ENCODE measurements at regions not wholly inside any gene's neighbourhood (a gene's known extent, or its start where the extent isn't known, plus 50 kb on each side); places are given as distances from the start of the nearest gene placed in this dataset.
"Not testable (repeated sequence)": the region's sequence is repeated elsewhere in the genome, so short reads cannot be mapped to it uniquely, and the experiment has no call there.

DNA sequence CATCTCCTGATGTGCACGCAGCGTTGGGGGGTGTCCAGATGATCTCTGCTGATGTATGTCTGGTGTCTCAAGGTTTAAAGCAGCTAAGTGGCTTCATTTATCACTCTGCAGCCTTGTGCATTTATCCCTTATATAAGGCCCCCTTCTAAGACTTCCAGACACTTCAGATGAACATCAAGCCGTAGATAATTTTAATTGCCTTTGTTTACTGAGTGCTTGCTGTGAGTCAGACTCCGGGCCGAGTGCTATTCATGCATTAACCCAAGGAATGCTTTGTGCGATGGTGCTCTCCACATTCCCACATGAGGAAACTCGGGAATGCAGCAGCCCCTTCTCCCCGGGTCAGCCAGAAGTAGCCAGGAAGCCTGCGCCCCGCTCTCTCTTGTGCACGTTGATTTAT, 328.6 kb upstream of the COBL start:
- DNase-seq, result no peak

DNA sequence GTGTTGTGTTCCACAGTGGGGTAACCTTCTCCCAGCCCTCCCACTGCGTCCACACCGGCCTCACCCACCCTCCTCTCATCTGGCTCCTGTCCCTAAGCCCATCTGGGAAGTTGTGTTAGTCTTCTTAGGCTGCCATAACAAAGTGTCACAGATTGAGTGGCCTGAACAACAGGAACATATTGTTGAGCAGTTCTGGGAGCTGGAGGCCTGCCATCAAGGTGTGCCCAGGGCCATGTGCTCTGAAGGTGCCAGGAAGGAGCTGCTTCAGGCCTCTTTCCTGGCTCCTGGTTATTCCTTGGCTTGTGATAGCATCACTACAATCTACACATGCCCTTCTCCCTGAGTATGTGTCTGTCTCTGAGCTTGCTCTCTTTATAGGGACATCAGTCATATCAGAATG, 327.6 kb upstream of the COBL start:
- no peak for DNase-seq

DNA sequence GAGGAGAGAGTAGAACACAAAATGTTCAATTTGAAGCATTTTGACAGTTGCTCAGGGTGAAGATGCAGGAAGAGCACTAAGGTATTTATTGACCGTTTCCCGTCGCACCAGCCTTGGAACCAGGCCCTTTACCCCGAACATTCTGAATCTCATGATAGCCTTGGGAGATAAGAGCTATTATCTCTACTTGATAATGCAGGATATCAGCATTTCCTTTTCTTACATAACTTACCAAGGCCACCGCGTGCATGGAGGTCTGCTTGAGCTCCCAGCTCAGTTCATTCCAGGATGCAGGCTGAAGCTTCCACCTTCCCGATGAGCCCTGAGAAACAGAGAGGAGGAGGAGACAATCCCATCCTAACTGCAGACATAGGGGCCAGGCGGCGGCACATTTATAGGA, 324.2 kb upstream of the COBL start:
- DNase-seq, result no peak

DNA sequence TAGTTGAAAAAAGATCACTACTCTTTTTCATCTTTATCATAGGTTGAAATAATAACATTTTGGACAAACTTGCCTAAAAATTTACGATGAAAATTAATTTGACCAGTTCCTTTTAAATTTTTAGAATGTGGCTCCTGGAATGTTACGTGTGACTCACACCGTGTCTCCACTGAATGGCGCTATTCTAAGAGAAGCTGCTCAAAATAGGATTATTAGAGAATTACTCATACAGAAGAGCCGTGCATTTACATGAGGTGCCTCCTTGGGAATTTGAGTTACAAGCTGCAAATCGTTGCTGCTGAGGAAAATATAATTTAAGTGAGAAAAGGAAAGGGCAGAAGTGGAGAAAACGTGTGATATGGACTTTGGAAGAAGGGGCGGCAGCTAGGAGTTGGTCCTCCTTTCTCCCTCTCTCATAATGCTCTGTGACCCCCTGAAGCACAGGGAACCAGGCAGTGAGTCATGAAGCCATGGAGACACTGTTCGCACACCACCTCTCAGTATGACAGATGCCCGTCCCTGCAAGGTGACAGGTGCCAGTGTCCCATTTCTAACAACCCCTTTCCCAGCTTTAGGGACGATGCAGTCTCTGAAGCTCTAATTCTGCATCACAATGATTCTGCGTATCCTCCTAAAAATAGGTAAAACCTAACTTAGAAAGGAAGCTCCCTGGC, 323.2 kb upstream of the COBL start:
- DNase-seq, result no peak

DNA sequence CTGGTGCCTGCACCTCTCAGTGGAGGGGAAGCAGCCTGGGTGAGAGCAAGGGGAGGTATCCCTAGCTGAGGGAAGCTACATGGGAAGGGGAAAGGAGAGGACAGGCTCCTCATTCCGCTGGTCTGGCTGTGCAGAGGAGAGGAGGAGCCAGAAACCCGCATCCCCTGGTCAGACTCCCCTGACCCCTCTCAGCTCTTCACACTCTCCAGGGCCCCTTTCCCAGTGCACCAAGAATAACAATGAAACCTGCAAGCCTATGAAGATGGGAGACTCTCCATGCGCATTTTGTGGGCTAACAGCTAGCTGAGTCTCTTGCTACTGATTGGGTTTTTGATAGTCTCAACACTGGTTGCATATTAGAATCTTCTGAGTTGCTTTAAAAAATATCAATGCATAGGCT, 319.9 kb upstream of the COBL start:
- no peak for DNase-seq

DNA sequence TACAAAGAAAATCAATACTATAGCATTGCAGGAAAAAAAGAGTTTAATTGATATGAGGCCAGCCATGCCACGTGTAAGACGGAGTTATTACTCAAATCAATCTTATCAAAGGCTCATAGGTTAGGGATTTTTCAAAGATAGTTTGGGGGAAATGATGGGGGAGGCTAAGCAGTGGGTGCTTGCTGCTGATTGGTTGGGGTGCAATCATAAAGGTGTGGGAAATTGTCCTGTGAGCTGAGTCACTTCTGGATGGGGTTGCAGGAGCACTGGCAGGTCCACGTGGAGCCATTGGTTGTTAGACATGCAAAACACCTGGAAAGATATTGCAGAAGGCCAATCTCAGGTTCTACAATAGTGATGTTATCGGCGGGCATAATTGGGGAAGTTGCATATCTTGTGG, 319.2 kb upstream of the COBL start:
- DNase-seq, result no peak

DNA sequence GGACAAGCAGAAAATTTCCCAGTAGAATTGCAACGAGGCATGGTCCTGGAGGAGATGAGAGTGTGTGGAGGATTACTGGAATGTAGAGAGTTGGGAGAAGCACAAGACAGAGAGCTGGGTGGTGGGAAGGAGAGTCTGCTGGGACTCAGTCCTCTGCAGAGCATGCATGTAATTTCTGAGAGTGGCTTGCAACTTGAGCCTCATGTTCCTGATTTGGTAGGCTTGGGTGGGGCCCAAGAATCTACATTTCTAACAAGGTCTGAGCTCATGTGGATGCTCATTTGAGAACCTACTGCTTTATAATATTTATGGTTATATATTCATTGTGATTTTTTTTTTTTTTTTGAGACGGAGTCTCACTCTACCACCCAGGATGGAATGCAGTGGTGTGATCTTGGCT, 317.9 kb upstream of the COBL start:
- DNase-seq, result no peak

DNA sequence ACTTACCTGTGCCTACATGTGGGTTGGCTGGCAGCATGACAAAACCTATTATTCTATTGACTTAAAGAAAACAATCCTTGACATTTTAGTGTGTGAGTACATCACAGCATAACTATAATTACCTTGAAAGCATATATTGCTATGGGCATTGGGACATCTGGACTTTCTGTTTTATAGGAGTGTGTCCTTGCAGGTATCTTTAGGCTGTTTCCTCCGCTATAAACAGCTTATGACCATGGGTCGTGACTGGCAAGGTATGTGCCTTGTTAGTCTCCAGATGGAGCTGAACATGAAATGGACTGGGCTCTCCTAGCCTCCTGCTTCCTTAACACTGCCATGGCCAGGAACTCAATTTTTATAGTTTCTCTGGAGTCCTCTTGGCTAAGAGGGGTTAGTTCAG, 317.4 kb upstream of the COBL start:
- DNase-seq, result no peak

DNA sequence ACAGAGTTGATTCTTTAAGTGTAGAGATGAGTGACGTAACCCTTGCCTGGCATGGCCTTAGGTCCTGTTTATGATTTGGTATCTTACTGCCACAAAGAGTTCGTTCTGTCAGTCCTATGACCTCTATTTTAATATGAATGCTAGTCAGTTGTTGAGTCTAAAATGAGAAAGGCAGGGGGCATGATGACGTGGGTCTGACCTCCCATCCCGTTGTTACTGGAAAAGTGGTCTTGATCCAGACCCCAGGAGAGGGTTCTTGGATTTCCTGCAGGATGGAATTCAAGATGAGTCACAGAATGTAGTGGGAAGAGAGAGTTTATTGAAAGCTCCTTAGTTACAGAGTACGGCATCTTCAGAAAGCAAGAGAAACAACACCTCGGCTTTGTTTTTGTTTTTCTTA, 317.0 kb upstream of the COBL start:
- DNase-seq, result no peak

DNA sequence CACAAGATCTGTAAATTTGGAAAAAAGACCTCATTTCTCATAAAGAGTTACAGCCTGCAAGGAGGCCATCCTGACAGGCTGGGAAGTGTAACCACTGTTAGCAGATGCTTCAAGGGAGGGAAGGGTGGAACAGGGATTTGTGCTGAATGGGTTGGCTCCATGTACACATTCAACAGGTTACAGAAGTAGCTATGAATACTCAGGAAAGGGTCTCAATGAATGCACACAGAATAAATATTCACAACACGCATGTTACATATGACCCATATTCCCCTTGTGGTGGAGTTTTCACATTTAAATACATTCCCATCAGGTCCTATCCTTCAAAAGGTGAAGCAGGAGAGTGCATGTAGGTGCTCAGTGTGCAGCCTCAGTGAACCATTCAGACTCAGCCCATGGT, 316.4 kb upstream of the COBL start:
- DNase-seq, result no peak

DNA sequence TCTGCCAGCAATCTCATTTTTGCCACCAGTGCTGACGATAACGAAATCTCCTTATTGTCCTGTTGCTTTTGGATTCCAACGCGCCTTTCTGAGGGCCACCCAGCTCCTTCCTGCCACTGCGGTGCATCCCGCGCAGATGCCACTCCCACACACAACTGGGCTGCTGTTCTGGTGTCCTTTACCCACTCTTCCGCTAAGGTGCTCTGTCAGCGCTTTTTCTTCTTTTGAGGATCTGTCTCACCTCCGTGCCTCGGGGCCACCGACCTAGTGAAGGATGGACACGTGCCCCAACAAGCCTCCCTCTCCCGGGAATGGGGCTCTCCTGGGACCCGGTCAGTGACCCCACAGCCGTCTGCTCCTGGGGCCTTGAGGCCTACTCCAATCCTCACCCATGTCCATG, 314.3 kb upstream of the COBL start:
- DNase-seq, result no peak

DNA sequence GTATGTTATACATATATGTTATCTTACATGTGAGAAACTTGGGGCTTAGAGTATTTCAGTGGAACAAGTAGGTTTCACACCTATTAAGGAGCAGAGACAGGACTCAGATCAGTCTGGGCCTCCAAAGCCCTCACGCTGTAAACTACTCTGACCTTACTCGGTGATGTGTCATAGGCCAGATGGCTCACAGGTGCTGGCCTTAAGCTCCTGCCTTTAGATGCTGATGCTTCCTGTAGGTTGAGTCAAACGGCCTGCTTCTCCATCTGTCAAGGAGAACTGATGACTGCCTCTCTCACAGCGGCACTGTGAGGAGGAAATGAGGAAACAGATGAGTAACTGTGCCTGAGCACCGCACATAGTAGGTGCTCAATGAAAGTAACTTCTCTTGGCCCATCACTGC, 312.6 kb upstream of the COBL start:
- DNase-seq, result no peak

DNA sequence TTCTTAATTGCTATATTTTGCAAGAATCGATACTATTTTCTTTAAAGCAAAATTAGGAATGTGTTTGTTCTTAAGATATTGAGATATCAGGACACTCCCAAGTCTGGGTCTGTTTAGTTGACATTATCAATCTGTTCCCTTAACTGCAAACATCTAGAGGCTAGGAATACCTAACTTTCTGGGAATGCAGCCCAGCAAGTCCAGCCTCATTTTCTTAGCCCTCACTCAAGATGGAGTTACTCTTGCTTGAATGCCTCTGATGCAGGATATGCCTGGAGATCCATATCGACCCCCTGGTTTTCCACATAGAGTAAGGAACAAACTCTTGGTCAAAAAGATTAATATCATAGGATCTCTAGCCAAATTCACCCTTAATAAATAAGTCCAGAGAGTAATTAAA, 305.3 kb upstream of the COBL start:
- DNase-seq, result no peak

DNA sequence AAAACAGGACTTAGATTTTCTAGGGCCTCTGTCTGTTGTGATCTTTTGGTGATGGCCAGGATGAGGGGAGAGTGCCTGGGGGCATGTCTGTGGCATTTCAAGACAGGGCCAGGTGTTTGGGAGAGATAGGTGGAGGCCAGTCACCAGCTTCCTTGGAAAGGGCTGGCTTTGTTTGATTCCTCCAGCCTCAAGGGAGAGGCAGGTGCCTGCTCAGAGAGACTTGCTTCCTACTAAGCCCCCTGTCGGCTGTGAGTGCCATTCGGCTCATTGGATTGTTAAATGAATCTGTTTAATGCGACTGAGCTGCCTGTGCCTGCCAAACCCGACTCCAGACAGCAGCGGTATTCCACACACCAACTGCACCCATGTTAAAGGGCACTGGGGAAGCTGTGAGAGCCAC, 304.1 kb upstream of the COBL start:
- DNase-seq, result no peak

DNA sequence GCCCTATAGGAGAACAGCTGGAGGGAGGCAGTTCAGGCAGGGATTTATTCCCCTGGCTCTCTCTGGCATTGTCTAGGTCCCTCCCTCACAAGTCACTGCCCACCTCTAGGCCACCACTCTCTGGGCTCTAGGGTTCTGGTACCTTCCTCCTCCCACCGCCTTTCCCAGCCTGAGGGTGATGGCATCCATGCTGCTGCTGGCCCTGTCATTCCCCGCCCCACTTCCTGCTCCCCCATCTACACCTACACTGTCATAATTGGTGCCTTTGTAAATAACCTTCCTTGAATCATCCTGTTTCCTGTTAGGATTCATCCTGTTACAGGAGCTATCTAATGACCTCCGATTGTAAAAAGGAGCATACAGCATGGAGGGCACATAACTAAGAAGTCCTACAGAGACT, 303.3 kb upstream of the COBL start:
- no peak for DNase-seq

DNA sequence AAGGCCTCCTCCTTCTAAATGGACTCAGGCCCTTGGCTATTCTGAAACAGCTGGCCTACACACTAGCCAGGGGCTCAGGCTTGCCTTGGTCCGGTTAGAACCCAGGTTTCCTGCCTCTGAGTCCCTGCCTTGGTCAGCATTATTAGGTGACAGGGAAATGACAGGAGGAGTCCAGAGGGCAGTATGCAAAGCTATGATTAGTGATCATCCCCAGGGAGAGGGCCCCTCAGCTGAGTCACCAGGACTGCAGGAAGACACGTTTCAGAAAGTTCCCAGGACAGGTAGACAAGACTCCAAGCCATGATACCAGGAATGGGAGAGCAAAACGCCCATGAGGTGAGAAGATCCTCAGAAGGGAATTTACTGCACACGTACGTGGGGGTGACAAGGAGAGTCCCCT, 301.1 kb upstream of the COBL start:
- no peak for DNase-seq

DNA sequence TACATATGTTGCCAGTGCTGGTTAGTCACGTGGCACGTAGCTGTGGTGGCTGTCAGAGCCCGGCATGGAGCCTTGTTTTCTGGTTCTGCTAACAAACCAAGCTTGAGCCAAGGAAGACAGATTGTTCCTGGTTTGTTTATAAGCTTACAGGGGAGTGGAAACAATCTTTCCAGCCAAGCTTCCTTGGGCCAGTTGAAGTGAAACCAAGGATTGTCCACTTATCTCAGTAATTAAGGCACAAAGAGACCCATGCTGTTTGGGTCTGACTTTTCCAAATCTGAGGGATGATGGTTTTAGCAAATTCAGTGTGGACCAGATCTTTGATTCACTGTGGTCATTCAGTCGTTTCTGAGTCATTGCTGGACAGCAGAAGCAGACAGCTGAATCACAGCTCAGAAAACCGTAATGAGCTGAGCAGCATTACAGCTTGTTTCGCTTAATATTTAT, 297.3 kb upstream of the COBL start:
- DNase-seq, result no peak

DNA sequence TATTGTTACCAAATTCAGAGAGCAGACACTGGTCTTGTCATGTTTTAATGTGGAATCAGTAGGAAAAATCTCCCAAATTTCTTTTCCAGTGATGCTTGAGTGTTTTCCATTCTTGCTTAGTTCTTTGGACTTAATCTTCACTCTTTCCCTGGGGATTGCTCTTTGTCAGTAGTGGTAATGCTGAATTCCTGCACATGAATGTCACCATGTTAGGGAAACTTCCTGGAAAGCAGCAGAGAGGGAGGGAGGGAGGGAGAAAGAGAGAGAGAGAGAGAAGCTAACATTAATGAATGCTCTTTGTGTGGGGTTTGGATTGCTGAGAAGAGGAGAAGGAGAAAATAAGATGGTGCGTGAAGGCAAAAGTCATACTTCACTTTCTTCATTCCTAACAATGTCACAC, 295.3 kb upstream of the COBL start:
- no peak for DNase-seq

DNA sequence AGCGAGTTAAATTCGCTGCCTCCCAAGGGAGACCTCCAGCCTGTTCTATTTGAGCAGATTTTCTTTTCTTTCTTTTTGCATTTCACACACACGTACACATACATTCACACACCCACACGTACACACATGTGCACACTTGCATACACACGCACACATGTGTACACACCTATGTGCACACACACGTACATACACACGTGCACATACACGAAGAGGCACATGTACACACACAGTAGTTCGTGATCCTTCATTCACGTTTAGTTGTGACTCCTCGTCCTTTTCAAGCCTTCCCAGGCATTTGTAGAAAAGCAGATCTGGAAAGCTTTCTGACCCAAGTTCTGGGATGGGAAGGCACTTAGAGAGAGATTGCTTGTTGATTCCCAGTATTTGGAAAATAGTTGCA, 290.8 kb upstream of the COBL start:
- DNase-seq, result no peak

DNA sequence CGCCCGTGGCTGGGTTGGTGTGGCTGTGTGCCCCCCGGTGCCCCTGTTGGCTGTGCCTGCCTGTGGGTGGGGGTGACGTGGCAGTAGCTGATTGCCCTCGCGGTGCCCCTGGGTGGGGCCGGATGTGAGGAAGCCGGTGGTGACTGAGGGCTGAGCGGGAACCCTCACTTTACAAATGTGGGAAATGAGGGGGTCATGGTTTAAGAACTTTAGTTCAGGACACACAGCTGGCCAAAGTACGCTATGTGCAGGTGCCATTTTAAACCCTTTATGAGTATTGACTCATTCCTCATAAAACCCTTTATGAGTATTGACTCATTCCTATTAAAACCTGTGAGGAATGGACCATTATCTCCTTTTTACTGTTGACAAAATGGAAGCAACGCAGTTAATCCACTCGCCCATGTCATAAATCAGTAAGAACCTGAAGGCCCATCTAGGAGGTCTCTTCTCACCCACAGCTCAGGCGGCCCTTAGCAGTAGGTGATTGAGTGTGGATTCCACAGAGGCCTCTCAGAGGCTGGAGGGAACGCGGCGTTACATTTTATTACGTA, 290.1 kb upstream of the COBL start:
- DNase-seq, result no peak

DNA sequence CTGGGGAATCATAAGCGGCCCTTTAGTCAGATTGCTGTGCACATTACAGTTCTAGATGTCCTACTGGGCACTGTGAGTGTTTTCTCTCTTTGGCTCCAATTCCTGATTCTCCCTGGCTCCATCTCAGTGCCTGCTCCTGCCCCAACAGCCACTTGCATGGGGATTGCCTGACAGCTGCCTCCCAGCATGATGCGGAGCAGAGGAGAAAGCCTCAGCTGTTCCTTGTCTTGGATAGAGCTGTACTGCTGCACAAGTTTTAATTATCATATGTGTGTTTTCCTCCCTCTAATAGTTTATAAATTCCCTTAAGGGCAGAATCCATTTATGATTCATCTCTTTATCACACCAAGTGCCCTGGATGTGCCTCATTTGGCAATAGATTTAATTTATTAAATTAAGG, 285.8 kb upstream of the COBL start:
- no peak for DNase-seq

DNA sequence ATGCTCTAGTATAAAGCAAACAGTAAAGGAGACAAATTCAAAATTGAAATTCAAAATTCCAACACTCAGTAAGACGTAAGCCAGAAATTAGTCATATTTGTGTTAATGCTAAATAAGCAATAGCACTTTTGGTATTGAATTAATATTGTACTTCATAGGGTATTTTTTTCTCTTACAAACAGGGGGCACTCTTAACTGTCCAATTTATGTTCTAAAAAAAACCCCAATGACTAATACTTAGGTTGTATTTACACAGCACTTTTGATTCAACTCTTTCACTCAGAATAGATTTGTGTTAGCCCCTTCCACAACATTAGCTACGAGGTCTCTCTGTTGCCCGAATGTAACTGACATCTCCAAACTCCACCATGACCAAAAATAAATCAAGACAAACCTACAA, 284.9 kb upstream of the COBL start:
- no peak for DNase-seq

DNA sequence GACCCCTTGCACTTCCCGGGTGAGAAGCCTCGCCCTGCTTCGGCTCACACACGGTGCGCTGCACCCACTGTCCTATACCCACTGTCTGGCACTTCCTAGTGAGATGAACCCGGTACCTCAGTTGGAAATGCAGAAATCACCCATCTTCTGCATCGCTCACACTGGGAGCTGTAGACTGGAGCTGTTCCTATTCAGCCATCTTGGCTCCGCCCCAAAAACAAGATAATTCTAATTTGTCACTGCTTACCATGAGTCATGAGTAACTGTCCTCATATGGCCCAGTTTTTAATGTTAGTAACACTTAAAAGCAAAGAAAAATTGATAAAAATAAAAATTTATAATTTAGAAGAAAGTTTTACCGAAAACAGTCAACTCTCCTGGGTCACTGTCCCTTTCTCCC, 283.3 kb upstream of the COBL start:
- not testable (repeated sequence) for DNase-seq

DNA sequence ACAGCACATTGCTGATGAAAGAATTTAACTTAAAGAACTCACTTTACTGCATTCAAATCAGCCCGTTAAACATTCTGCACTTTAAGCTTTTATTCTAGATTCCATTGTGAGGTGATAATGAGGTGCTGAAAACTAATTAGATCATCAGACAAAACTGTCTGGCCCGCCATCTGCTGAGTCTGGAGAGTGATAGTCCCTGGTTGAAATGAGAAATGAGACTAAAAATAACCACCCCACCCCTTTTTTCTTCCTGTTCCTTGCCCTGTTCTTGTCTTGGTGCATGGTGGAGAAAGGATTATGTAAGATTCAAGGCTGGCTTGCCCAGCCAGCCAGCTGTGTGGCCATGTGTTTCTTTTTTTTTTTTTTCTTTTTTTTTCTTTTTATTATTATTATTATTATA, 277.0 kb upstream of the COBL start:
- DNase-seq, result no peak

DNA sequence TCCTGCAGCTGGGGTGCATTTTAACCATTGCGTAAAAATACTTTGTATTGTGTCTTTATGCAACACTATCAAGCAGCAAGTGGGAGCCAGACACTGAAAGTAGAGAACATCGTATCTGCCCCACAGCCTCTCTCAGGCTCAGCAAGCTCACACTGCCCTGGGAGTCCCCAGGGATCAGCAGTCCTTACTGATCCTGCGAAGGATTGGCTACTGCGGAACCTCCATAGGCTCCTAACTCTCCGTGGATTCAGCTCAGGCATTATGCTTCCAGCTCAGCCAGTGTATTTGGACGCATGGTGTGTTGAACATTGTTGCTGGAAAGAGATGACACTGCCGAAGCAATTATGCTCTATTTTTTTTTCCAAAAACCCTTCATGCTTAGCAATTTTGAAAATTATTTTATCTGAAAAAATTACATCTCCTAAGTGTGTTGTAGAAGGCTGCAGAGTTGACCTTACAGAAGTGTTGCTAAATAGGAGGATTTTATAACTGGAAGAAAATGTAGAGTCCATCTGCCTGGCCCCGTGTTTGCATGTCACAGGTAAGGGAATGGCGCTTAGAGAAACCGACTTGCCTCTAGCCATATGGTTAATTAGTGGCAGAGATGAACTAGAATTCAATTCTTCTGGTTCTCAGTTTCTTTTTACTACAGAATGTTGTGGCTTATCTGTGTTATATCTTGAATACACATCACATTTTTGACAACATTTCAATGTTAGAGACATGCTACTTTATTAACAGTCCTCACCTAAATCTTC, 276.4 kb upstream of the COBL start:
- DNase-seq, result no peak
